Upper lobe of left lung (tissue), 6 donors: ENCODE measurements at regions not wholly inside any gene's neighbourhood (a gene's known extent, or its start where the extent isn't known, plus 50 kb on each side); places are given as distances from the start of the nearest gene placed in this dataset.

Source experiments
- ATAC-seq, 2 donors: fragments of 200-7000 bp; cut with Tn5 transposase; one replicate each; pipeline ENCODE4 v1.9.1; 2022; ENCODE audit warnings: mild to moderate bottlenecking in 2 of 2, moderate library complexity in 2 of 2; ENCODE audit not compliant: low FRiP score in 2 of 2
- DNase-seq, 2 donors: peaks; one replicate each; pipeline ENCODE4 v3.0.0-alpha.2; 2019 to 2020
- H3K27ac ChIP-seq, 4 donors: fragments of 200-600 bp; sonication (generic); one replicate each; pipeline ENCODE4 v1.5.1; 2016 to 2019
- H3K27me3 ChIP-seq, 4 donors: fragments of 200-600 bp; sonication (generic); one replicate each; pipeline ENCODE4 v1.5.1; 2017 to 2019
- H3K36me3 ChIP-seq, 4 donors: fragments of 200-600 bp; sonication (generic); one replicate each; pipeline ENCODE4 v1.5.1; 2016 to 2019
- H3K4me1 ChIP-seq, 4 donors: fragments of 200-600 bp; sonication (generic); one replicate each; pipeline ENCODE4 v1.5.1; 2018 to 2019
- H3K4me3 ChIP-seq, 4 donors: fragments of 200-600 bp; sonication (generic); one replicate each; pipeline ENCODE4 v1.5.1; 2017 to 2019; ENCODE audit warnings: mild to moderate bottlenecking in 2 of 4, moderate library complexity in 1 of 4
- H3K9me3 ChIP-seq, 4 donors: fragments of 200-600 bp; sonication (generic); one replicate each; pipeline ENCODE4 v1.5.1; 2018 to 2019
- CTCF ChIP-seq, 6 experiments: fragments of 450-650 bp in 4 of 6; fragments of 200-600 bp in 2 of 6; sonication (generic) in 2 of 6; IDR thresholded peaks; one replicate each; pipeline ENCODE4 v1.5.1; 2016 to 2019; ENCODE audit warnings: antibody characterized with exemption in 6 of 6
- EP300 ChIP-seq, 4 donors: sonication (generic); formaldehyde crosslinking; IDR thresholded peaks; one replicate each; pipeline ENCODE4 v1.5.1; 2017; ENCODE audit warnings: antibody characterized with exemption in 4 of 4, control low read depth in 2 of 4
- POLR2A ChIP-seq, 4 donors: fragments of 450-650 bp; IDR thresholded peaks; one replicate each; pipeline ENCODE4 v1.5.1; 2016 to 2017; ENCODE audit warnings: antibody characterized with exemption in 4 of 4, mild to moderate bottlenecking in 2 of 4
- POLR2AphosphoS5 ChIP-seq, 2 donors: sonication (generic); formaldehyde crosslinking; IDR thresholded peaks; one replicate each; pipeline ENCODE4 v1.5.1; 2017; ENCODE audit warnings: antibody characterized with exemption in 2 of 2
- WGBS, 2 donors: methylation state at CpG; one replicate each; pipeline ENCODE4 v1.1.5; 2017 to 2018; 5-methylcytosine and 5-hydroxymethylcytosine counted together
- donor health status: DM: no; HTN: no; CAD: no; lungs with moderate emphysema.
- donor health status: DM: no; HTN: yes; CAD: no; lungs with severe emphysema.

GRCh38 chr5:143749581-143750205 lies 62.3 kb upstream of the HMHB1 start:
- no peaks in the 10 kb centered on the region for H3K4me1 ChIP-seq
- H3K36me3 ChIP-seq, result no peaks in the 10 kb centered on the region
- ATAC-seq (no peak), DNase-seq (no peak)
- H3K27me3 ChIP-seq, result no peaks in the 10 kb centered on the region
- no peaks in the 10 kb centered on the region for H3K9me3 ChIP-seq
- no peak overlapping the region for H3K4me3 ChIP-seq
- no peak overlapping the region for H3K27ac ChIP-seq
- TF ChIP-seq EP300 (IDR thresholded peaks at IDR 0.05) (no peak), CTCF (IDR thresholded peaks at IDR 0.05) (no peak), POLR2A (IDR thresholded peaks at IDR 0.05) (no peak), POLR2AphosphoS5 (IDR thresholded peaks at IDR 0.05) (no peak)

- H3K27me3 ChIP-seq, result no peaks in the 10 kb centered on the region
- WGBS, 2 donors, result 59 to 69% methylated on average over 1 of the region's 1 CpG
- ATAC-seq (no peak), DNase-seq (no peak)
- H3K36me3 ChIP-seq, result no peaks in the 10 kb centered on the region
- peaks cover 0 to 3% (median 1%) of the 10 kb centered on the region in 4 donors for H3K4me1 ChIP-seq
- H3K27ac ChIP-seq, result no peak overlapping the region
- H3K9me3 ChIP-seq, result no peaks in the 10 kb centered on the region
- no peak overlapping the region for H3K4me3 ChIP-seq
- TF ChIP-seq CTCF (IDR thresholded peaks at IDR 0.05), result no peak
- TF ChIP-seq POLR2AphosphoS5 (IDR thresholded peaks at IDR 0.05), result no peak
- TF ChIP-seq POLR2A (IDR thresholded peaks at IDR 0.05), result no peak
- no peak for TF ChIP-seq EP300 (IDR thresholded peaks at IDR 0.05)
These were observed 63.4 kb upstream of the HMHB1 start for GRCh38 chr5:143748516-143748915.

DNA sequence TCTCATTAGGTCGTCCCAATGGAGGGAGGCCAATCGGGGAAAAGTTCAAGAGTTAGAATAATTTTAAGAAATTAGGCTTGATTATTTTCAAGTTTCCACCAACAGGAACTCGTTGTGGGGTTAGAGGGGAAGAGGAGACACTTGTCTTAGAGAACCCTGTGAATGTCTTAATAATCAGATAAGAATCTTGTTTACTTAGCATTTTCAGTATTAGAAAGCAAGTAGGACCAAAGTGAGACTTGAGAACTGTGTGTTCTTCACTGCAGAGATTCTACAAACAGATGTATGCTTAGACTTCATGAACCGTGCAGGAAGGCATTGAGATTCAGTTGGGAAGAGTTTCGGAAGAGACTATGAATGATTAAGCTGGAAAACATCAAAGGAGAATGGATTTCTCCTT lies 69.0 kb upstream of the HMHB1 start:
- ATAC-seq (no peak), DNase-seq (no peak)
- Histone ChIP-seq H3K27ac (no peak overlapping the region), H3K27me3 (no peaks in the 10 kb centered on the region), H3K4me1 (peaks cover 0 to 8% (median 1%) of the 10 kb centered on the region in 4 donors), H3K4me3 (no peak overlapping the region), H3K9me3 (no peaks in the 10 kb centered on the region), H3K36me3 (no peaks in the 10 kb centered on the region)
- TF ChIP-seq CTCF (IDR thresholded peaks at IDR 0.05) (no peak), POLR2AphosphoS5 (IDR thresholded peaks at IDR 0.05) (no peak), POLR2A (IDR thresholded peaks at IDR 0.05) (no peak), EP300 (IDR thresholded peaks at IDR 0.05) (no peak)
- 51 to 62% methylated on average over 5 of the region's 5 CpGs for WGBS, 2 donors

GRCh38 chr5:143741421-143741820 lies 70.5 kb upstream of the HMHB1 start:
- DNase-seq (no peak), ATAC-seq (no peak)
- H3K9me3 ChIP-seq, result no peaks in the 10 kb centered on the region
- WGBS, 2 donors, result 47 to 60% methylated on average over 3 to 4 of the region's 4 CpGs
- peaks cover 0 to 8% (median 1%) of the 10 kb centered on the region in 4 donors for H3K4me1 ChIP-seq
- no peak overlapping the region for H3K4me3 ChIP-seq
- no peaks in the 10 kb centered on the region for H3K27me3 ChIP-seq
- no peak overlapping the region for H3K27ac ChIP-seq
- TF ChIP-seq EP300 (IDR thresholded peaks at IDR 0.05) (no peak), CTCF (IDR thresholded peaks at IDR 0.05) (no peak), POLR2A (IDR thresholded peaks at IDR 0.05) (no peak), POLR2AphosphoS5 (IDR thresholded peaks at IDR 0.05) (no peak)
- no peaks in the 10 kb centered on the region for H3K36me3 ChIP-seq

- H3K4me3 ChIP-seq, result no peak overlapping the region
- DNase-seq (no peak), ATAC-seq (no peak)
- H3K27ac ChIP-seq, result no peak overlapping the region
- H3K36me3 ChIP-seq, result no peaks in the 10 kb centered on the region
- H3K9me3 ChIP-seq, result no peaks in the 10 kb centered on the region
- TF ChIP-seq EP300 (IDR thresholded peaks at IDR 0.05) (no peak), CTCF (IDR thresholded peaks at IDR 0.05) (no peak), POLR2AphosphoS5 (IDR thresholded peaks at IDR 0.05) (no peak), POLR2A (IDR thresholded peaks at IDR 0.05) (no peak)
- H3K4me1 ChIP-seq, result peaks cover 0 to 8% (median 1%) of the 10 kb centered on the region in 4 donors
- H3K27me3 ChIP-seq, result no peaks in the 10 kb centered on the region
- 44 to 61% methylated on average over 1 of the region's 1 CpG for WGBS, 2 donors
These were observed 71.0 kb upstream of the HMHB1 start for GRCh38 chr5:143740956-143741355.
